GM06990 (cell line): ENCODE measurements at regions not wholly inside any gene's neighbourhood (a gene's known extent, or its start where the extent isn't known, plus 50 kb on each side); places are given as distances from the start of the nearest gene placed in this dataset.

Source experiments
- DNase-seq: peaks from one replicate; pipeline ENCODE4 v3.0.0-alpha.2; 2011; ENCODE audit not compliant: insufficient read length; ENCODE audit errors: extremely low read depth
- H3K27me3 ChIP-seq: replicated peaks from 2 replicates; pipeline ENCODE4 v1.6.0; 2011; ENCODE audit warnings: low read length; ENCODE audit not compliant: control insufficient read depth, insufficient read depth
- H3K36me3 ChIP-seq: 2 replicates; pipeline ENCODE4 v1.5.1; 2011; ENCODE audit warnings: low read length; ENCODE audit not compliant: control insufficient read depth, insufficient read depth
- H3K4me3 ChIP-seq: replicated peaks from 2 replicates; pipeline ENCODE4 v1.5.1; 2011; ENCODE audit warnings: low read depth, mild to moderate bottlenecking, control low read depth, low read length
- CTCF ChIP-seq: IDR thresholded peaks from 2 replicates; pipeline ENCODE4 v1.5.1; 2011; ENCODE audit warnings: low read length, control low read depth, mild to moderate bottlenecking, inconsistent platforms; ENCODE audit not compliant: insufficient read depth, poor library complexity, severe bottlenecking

GRCh38 chr7:71005109-71005508, 126.8 kb upstream of the GALNT17 start:
- no peaks in the 10 kb centered on the region for H3K27me3 ChIP-seq
- no peak overlapping the region for H3K4me3 ChIP-seq
- H3K36me3 ChIP-seq = no peaks in the 10 kb centered on the region
- DNase-seq = no peak
- no peak for TF ChIP-seq CTCF

GRCh38 chr7:71009636-71010035, 122.3 kb upstream of the GALNT17 start:
- no peak for TF ChIP-seq CTCF
- no peaks in the 10 kb centered on the region for H3K36me3 ChIP-seq
- DNase-seq = no peak
- H3K27me3 ChIP-seq = no peaks in the 10 kb centered on the region
- no peak overlapping the region for H3K4me3 ChIP-seq

GRCh38 chr7:71015252-71015900, 116.6 kb upstream of the GALNT17 start:
- DNase-seq = no peak
- Histone ChIP-seq H3K36me3 (no peaks in the 10 kb centered on the region), H3K27me3 (no peaks in the 10 kb centered on the region), H3K4me3 (no peak overlapping the region)
- no peak for TF ChIP-seq CTCF

DNA sequence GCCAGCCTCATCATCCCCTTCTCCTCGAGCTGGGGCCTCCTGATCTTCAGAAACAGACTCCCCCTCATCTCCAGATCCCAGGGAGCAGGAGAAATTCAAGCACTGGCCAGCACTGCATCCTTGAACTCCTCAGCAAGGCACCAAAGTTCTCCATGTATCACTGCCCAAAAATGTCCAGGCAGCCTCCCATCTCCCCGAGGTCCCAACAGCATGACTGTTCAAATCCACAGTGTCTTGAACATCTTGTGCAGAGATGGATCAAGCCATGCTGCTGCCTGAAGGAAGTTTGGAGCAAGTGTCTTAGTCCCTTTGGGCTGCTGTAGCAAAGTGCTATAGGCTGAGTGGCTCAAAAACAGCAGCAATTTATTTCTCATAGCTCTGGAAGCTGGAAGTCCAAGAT, 115.5 kb upstream of the GALNT17 start:
- Histone ChIP-seq H3K36me3 (no peaks in the 10 kb centered on the region), H3K27me3 (no peaks in the 10 kb centered on the region), H3K4me3 (no peak overlapping the region)
- DNase-seq = no peak
- TF ChIP-seq CTCF = no peak

DNA sequence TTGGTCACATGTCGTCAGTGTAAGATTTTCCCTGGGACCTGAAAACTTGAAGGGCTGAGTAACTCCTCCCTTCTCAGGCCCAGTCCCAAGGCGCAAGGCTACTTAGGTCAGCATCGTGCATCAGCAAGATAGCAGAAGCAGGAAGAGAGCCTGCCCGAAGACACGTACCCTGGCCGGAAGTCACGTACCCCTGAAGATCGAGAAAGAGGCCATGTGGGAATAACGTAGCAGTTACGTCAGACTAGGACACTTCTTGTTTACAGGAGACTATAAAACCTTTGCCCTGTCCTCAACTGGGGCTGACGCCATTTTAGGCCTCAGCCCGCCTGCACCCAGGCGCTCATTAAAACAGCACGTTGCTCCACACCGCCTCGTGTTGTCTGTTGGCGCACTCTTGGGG, 114.3 kb upstream of the GALNT17 start:
- no peaks in the 10 kb centered on the region for H3K27me3 ChIP-seq
- no peak for TF ChIP-seq CTCF
- no peak for DNase-seq

DNA sequence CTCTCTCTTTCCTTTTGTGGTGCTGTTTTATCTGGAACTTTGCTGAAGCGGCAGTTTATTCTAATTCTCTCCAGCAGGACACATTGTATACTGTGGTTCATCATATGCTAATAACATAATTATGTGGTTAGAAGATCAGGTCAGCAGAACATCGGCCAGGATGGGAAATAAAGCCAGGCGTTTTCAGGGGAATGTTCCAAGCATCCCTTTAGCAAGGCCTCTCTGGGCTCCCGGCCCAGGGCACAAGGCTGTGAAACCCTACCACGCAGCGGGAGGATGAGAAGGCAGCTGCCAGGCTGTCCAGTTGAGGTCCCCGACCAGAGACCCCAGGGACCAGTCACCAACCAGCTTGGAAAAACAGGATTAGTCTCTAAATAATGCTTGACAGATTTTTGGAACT, 112.2 kb upstream of the GALNT17 start:
- Histone ChIP-seq H3K27me3 (no peaks in the 10 kb centered on the region), H3K4me3 (no peak overlapping the region), H3K36me3 (no peaks in the 10 kb centered on the region)
- no peak for DNase-seq
- TF ChIP-seq CTCF = no peak

More for the DNA sequence above, 114.3 kb upstream of the GALNT17 start:
- Histone ChIP-seq H3K4me3 (no peak overlapping the region), H3K36me3 (no peaks in the 10 kb centered on the region)
